Limb (tissue), 2 donors: ENCODE measurements at regions not wholly inside any gene's neighbourhood (a gene's known extent, or its start where the extent isn't known, plus 50 kb on each side); places are given as distances from the start of the nearest gene placed in this dataset.
"Not testable (repeated sequence)": the region's sequence is repeated elsewhere in the genome, so short reads cannot be mapped to it uniquely, and the experiment has no call there.

Experiments
- DNase-seq, 2 donors: peaks; one replicate each; pipeline ENCODE4 v3.0.0-alpha.2; 2016; ENCODE audit errors: extremely low spot score in 2 of 2

DNA sequence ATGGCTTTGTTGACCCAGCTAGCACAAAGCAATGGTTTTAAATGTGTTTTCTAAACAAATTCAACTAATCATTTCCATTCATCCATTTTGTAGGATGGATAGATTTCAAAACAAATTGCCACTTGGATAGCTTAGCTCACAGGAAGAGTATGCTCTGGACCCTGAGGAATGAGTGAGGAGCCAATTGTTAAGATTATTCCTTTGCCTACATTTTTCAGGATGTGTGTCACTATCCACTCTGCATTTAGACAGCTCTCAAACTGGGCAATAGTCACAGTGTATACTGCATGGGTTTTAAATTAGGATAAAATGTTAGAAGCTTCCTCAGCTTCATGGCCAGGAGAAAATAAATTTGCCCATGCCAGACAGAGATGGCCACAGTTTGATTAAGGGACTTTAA, 605.6 kb upstream of the TEX47 start:
- DNase-seq = no peak

DNA sequence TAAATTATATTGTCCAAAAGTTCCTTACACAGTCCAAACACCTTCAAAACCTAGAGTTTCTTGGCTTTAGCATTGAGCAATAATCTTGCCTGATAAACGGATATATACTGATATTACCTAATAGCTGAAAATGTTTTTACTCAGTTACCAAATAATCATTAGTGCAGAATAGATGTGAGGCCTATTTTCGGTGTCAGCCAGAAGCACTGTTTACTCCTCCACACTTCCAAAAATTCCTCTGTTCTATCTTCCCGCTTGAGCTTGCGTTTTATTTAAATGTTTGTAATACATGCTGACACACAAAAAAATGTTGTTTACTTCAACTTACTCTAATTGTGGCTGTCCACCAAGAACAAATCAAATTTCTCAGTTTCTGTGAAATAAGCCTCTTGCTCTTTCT, 606.2 kb upstream of the TEX47 start:
- DNase-seq = no peak

DNA sequence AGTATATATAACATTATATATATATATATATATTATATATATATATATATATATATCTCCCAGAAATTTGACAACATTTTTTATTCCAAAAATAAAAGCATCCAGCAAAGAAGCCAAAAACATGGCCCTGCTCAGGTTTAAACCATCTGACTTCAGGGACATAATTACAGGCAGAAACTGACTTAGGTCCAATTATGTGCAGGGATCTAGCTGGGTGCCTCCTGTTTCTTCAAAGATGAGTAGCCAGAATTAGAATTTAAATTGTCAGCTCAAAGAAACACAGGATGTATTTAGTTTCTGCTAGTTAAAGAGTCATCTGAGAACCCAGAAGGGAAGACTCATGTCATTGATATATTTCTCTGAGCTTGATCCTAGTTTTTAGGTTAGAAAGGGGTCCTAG, 656.4 kb upstream of the TEX47 start:
- DNase-seq = no peak

DNA sequence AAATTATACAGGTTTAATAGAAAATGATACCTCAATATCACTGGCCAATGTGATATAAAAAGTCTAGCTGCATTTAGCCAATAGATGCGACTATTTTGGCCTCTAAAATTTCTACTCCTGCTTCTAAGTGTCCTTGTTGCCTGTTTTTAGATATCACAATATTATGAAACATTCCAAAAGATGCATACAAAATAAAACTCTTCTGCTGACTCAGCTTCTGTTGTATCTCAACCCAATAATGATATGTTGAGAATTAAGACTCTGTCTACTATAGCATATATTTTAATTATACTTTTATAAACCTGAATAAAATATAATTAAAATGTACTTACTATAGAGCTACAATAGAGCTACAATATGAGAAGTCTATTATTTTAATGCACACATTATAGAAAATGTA, 661.0 kb upstream of the TEX47 start:
- no peak for DNase-seq

DNA sequence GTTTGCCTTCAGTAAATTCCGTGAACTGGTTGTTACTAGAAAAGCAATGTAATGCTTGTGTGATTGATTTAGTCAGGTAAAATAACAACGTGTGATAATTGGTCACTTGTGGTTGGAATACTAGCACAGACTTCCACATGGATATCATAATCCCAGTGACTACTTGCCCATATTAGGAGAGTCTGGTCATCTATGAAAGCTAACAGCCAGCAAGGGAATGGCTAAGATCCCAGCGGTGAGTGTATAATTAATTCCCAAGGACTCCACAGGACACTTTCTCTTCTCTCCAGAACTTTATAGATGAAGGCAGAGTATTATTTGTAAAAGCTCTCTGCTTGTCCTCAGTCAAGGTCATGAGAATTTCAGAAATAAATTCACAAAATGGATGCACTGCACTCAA, 662.6 kb upstream of the TEX47 start:
- no peak for DNase-seq

DNA sequence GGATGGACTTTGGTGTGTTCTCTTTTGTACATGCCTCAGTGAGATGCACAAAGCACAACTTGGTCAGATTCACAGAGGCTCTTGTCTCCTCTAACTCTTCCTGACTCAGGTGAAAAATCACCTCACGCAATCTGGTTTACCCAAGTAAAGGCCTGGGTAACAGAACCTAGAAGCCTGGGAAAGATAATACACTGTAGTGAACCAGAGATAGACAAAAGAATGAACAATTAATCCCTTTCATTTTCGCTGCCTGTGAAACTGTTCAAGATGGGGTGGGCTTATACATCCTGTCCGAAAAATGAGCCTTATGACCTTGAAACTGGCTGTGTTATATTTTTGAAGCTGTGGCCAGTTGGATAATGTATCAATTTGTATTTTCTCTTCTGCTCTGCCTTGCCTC, 678.9 kb upstream of the TEX47 start:
- no peak for DNase-seq

DNA sequence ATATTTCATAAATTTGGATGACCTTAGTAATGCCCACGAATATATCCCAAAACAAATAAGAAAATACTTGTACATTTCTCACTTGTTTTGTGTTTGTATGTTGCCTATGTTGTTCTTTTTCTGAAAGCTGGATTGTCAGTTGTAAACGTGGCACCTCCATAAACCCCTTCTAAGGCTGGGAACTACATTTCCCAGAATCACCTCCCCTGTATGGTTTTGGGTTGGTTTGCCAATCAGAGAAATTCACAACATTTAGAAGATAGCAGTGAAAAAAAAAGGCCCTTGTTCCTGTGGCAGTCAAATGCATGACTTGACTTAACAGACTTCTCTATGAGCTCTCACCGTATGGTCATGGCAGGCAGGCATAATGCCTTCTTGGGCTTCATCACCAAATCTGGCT, 676.3 kb upstream of the STEAP1 start:
- no peak for DNase-seq

DNA sequence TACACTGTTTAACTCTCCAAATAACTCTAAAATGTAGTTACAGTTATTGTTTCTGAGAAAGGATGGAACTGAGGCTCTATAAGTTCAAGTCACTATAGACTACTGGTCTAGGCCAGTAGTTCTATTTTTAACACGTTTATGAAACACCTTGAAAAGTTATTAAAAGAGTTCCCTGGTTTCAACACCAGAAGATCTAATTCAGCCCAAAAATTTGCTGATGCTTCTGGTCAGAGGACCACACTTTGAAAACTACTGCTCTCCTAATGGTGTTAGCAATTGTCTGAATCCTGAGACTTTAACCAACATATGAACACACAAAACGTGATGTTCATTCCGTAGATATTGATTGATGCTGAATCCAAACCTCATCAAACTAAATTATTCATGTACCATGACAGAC, 658.6 kb upstream of the STEAP1 start:
- no peak for DNase-seq

DNA sequence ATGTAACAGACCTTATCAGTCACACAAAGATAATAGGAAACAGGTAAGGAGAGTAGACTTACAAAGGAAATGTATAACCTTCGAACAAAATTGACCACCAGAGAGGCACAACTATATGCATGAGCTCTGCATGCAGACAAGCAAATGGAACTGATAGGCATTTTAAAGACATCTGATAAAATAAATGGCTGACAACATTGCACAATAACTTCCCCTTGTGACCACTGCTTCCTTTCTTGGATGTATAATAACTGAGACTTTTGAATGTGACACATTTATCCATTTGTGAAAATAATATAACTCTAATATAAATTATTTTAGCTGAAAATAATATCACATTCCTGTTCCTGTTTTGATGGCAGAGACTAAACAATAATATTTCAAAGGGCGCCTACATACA, 654.2 kb upstream of the STEAP1 start:
- no peak for DNase-seq

DNA sequence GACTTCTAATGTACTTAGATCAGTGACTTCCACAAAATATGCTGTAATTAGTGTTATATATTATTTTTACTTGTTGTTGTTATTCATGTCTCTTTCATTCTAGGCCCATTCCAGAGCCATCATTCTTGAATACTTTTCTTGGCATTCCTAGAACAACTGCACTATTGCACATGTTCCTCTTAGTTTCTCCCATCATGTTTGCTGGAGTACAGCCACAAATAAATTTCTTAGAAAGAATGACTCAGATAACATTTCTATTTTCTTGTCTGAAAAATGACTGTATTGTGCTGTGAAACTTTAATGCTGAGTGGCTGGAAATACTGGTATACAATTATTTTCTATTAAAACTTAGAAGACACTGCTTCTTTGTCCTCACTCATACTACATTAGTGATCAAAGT, 651.0 kb upstream of the STEAP1 start:
- DNase-seq = no peak

DNA sequence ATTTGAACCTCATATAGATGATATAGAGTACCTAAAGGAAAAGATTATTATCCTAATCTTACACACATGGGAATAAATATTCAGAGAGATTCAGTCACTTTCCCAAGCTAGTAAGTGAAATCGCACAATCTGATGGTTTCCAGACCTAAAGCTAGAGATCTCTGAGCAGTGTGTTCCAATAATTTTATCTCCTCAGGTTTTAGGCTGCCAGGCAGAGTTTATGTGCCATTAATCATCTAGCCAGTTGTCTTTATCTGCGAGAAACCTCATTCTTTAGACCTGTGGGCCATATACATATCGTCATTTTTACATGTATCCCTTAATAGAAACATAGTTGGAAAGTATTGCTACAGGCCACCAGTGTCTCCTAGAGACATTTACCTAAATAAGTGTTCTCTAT, 647.2 kb upstream of the STEAP1 start:
- DNase-seq = no peak

DNA sequence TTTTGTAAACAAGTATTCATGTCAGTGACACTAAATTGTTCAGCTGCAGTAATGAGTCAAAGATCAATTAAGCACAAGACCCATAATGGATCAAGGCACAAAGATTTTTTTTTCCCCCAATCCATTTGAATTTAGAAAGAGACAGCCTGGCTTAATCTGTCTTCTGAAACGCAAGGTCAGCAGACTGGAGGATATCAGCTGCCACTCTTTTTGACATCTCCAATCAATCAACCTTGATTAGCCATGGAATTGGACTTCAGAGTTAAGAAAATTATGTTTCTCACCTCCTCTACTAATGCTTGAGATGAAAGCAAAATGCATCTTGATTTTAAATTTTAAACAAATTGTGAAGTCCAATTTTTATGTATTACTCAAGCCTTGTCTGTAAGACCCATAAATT, 642.4 kb upstream of the STEAP1 start:
- no peak for DNase-seq

DNA sequence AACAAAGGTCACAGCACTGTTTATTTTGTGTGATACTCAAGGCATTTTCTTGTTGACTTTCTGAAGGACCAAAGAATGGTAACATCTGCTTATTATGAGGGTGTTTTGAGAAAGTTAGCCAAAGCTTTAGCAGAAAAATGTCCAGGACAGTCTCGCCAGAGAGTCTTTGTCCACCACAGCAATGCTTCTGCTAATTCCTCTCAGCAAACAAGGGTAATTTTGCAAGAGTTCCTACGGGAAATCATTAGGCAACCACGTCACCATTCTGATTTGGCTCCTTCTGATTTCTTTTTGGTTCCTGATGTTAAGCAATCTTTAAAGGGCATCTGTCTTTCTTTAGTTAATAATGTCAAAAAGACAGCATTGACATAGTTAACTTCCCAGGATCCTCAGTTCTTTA, 639.3 kb upstream of the STEAP1 start:
- DNase-seq = no peak

DNA sequence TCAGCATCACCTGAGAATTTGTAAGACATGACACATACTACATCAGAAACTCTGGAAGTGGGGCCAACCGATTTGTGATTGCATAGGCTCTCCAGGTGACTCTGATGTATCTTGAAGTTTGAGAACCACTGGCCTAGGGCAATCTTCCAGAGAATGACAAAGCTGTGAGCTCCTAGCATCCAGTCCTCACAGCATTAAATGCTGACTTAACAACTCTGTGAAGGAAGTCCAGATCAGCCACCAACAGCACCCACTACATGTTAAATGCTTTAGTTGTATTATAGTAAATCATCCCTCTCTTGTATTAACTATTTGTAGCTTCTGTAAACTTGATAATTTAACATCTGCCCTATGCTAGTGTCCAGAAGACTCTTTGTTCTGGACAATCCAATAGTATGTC, 636.5 kb upstream of the STEAP1 start:
- DNase-seq = no peak

DNA sequence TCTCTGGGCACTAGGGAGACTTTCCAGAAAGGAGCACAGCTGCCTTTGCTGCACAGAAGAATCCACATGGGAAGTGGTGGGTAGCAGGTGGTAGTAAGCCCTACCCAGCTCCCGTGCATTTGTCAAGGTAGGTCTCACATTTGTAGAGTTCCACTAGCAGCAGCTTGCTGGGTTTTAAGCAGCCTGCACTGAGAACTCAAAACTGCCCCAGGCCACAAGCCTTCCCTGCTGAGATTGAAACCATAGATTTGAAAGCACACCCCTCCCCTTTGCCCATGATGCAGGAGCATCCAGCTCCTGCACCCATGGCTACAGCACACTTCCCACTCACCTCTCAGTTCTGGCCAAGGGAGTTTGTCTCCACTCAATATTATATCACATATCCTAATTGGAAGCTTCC, 604.5 kb upstream of the STEAP1 start:
- no peak for DNase-seq

DNA sequence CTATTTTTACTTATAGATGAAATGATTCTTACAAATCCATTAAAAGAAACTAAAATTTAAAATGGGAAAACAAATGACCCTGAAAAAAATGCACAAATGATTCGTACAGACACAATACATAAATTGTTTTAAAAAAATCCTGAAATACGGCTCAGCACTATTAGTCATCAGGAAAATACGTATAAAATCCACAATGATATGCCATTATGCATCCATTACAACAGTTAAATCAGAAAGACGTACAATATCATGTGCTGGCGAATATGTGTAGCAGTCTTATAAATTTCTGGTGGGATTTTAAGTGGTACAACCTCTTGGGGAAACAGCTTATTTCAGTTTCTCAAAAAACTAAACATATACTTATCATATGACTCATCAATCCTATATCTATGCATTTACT, 600.1 kb upstream of the STEAP1 start:
- DNase-seq = no peak

DNA sequence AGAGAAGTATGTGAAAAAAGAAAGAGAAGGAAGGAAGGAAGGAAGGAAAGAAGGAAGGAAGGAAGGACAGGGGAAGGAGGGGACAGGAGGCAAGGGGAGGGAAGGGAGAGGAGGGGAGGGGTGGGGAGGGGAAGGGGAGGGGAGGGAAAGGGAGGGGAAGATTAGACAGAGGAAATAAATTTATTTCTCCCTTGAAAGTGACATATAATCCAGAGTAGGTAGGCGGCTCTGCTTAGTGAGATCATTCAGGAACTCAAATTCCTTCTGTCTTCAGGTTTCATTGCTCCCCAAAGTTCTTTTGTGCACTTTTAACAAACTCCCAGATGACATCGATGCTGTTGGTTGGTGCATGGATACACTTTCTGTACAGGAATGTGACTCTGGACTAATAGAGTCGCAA, 594.7 kb upstream of the STEAP1 start:
- DNase-seq = no peak

DNA sequence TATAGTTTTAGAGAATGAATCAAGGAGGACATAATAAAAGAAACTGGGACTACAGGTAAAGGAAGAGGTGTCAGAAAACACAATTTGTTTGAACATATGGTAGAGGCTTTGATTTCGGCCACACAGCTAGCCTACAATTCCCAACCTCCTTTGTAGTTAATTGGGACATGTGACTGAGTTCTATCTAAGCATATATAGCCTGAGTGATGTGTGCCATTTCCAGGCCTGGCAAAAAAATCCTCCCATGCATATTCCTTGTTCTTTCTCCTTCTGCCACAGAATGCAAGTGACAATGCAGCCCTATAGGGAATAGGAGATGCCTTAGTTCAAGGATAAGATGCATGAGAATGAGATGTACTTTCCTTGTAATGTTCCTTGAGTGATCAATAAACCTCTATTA, 590.7 kb upstream of the STEAP1 start:
- DNase-seq = no peak

DNA sequence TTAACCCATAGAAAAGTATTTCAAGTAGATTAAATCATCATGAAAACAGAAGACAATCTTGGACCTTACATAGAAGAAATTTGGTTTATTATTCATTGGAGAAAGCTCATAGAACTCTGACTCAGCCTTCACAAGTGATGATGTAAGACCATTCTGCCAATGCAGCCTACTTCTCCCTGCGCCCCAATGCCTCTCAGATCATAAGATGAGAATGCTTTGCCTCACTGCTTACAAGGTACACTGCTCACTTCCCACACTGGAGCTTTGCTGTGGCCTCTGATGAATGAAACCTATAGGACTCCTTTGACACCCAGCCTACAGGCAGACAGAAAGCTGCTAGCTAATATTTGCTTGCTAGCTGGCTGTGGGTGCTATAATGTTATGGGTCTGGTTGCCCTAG, 569.4 kb upstream of the STEAP1 start:
- no peak for DNase-seq

DNA sequence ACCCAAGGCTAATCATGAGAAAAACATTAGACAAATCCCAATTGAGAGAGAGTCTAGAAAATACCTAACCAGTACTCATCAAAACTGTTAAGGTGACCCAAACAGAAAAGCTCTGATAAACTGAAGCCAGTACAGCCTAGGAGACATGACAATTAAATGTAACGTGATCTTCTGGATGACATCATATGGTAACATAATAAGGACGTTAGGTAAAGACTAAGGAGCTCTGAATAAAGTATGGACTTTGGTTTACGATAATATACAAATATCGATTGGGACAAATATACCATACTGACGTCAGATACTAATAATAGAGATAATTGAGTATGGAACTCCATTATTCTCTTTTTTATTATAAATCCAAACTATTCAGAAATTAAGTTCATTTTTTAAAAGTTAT, 561.1 kb upstream of the STEAP1 start:
- no peak for DNase-seq

DNA sequence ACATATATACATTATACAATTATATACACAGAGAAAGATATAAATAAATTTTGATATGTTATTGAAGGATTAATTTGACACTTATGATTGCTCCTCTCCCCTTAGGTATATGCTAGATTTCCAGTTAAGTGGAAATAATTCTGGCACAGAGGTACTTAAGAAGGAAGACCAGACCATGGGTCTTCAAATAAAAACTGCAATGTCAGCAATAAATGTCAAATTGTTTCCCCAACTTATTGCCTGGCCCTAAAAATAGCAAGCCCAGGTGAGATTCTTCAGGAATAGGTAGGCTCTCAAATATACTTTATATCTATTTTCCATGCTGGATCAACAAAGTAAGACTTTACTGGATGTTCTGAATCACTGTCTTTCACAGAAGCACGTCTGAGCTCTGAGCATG, 551.3 kb upstream of the STEAP1 start:
- DNase-seq = no peak

DNA sequence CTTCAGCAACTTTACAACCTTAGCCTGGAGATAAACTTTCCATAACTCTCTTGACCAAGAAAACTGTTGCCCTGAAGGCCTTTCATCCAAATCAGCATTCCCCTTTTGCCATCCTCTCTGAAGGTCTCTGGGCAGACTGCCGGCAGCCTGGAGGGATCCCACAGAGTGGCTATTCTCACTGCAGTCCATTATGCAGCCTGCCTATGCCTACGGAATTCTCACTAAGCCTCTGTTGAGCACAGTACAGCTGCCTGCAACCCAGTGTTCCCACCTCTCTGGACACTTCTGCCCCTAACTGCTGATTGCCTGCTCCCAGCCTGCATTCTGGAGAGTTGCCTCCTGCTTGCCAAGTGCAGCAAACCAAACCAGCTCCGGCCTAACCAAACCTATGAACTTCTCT, 548.9 kb upstream of the STEAP1 start:
- DNase-seq = no peak

DNA sequence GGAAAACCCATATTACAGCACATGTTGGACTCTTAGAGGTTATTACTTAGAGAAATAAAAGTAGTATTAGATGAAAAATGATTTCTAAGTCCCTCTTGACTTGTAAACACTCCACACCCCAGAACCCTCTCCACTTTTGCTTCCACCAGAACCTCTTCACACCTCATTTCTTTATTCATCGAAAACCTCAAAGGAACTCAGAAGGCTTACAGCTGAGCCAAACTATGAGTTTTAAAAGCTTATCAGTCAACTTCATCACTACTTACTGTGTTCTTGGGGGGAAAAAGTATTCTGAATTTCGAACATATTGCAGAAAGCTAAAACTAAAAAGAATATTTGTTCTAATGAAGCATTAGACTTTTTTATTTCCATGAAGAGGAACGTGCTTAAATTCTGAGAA, 547.8 kb upstream of the STEAP1 start:
- no peak for DNase-seq

DNA sequence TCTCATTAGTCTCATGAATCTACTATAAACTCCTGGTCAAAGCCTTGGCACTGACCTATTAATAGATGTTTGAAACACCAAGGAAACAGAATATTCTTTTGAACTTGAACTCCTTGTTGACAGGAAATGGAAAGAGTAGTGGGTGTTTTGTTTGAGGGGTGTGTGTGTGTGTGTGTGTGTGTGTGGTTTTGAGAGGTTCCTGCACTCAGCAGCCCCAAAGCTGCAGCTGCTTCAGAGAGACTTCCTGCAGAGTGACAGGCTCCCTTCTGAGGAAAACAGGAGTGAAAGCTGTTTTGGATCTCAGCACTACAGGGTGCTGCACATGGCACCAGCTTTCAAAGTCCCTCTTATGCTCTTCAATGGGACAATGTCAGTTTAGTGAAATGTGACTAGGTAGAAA, 546.5 kb upstream of the STEAP1 start:
- no peak for DNase-seq

DNA sequence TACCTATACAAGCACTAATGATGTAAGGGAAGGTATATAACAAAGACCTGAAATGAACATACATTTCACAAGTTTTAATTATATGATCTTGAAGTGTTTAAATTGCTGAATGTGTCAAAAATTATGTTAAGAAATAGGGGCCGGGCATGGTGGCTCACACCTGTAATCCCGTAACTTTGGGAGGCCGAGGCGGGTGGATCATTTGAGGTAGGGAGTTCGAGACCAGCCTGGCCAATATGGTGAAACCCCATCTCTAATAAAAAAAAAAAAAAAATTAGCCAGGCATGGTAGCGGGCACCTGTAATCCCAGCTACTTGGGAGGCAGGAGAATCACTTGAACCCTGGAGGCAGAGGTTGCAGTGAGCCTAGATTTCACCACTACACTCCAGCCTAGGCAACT, 537.4 kb upstream of the STEAP1 start:
- DNase-seq = not testable (repeated sequence)
